Activated T-helper 17 cell treated with anti-CD3 and anti-CD28 coated beads, Interleukin-2, amount 50 U/mL, for 72 hours (primary cell): ENCODE measurements at regions not wholly inside any gene's neighbourhood (a gene's known extent, or its start where the extent isn't known, plus 50 kb on each side); places are given as distances from the start of the nearest gene placed in this dataset.
"Not testable (repeated sequence)": the region's sequence is repeated elsewhere in the genome, so short reads cannot be mapped to it uniquely, and the experiment has no call there.

Experiments
- ATAC-seq: fragments of 150-1000 bp; cut with Tn5 transposase; replicated peaks from 2 replicates; pipeline ENCODE4 v1.10.0; 2021; ENCODE audit warnings: mild to moderate bottlenecking, moderate library complexity
- H3K27ac Mint-ChIP-seq: one replicate; pipeline ENCODE4 v1.8.0; 2022; ENCODE audit warnings: mixed read lengths
- H3K27me3 Mint-ChIP-seq: one replicate; pipeline ENCODE4 v1.8.0; 2022; ENCODE audit warnings: mixed read lengths
- H3K36me3 Mint-ChIP-seq: one replicate; pipeline ENCODE4 v1.8.0; 2022; ENCODE audit warnings: low read depth, mild to moderate bottlenecking, mixed read lengths
- H3K4me1 Mint-ChIP-seq: one replicate; pipeline ENCODE4 v1.8.0; 2022; ENCODE audit warnings: mixed read lengths
- H3K4me3 Mint-ChIP-seq: one replicate; pipeline ENCODE4 v1.8.0; 2022; ENCODE audit warnings: mild to moderate bottlenecking, mixed read lengths
- H3K9me3 Mint-ChIP-seq: one replicate; pipeline ENCODE4 v1.8.0; 2022; ENCODE audit warnings: mixed read lengths

DNA sequence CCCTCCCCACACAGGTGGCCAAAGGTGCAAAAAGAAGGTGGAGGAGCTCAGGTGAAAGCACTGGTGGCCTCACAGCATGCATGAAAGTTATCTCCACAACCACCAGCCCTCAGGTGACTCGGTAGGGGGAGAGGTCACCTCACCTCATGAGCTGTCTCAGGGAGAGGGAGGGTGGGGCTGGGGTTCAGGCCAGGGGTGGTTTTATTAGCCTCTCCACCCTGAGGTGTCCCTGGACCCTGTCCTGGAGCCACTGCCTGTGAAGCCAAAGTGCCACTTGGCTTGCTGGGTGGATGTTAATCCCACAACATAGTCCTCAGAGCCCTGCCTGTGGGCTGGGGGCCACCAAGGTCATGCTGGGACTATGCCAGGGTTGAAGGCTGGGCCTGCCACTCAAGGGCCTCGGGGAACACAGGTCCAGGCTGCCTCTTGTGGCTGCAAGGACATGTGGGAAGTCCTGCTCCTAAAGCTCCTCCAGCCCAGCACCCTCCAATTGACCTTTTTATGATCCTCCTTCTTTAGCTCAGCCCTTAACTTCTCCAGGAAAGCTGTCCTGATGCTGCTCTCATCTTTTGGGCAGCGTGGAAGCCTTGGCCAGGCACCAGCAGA lies 83.8 kb downstream of the MALL start:
- H3K27me3 Mint-ChIP-seq, H3K36me3 Mint-ChIP-seq, H3K4me1 Mint-ChIP-seq, ATAC-seq, H3K27ac Mint-ChIP-seq, H3K4me3 Mint-ChIP-seq, H3K9me3 Mint-ChIP-seq: not testable (repeated sequence)
